CD4-positive, alpha-beta T cell (primary cell): ENCODE measurements at regions not wholly inside any gene's neighbourhood (a gene's known extent, or its start where the extent isn't known, plus 50 kb on each side); places are given as distances from the start of the nearest gene placed in this dataset.

ENCODE experiments used
- ATAC-seq: fragments of 200-7000 bp; cut with Tn5 transposase; one replicate; pipeline ENCODE4 v1.10.0; 2022; ENCODE audit warnings: mild to moderate bottlenecking; ENCODE audit not compliant: poor library complexity
- CTCF ChIA-PET: fragments of 350-600 bp; sonication (Branson Sonifier 250); formaldehyde crosslinking; loops from one replicate; lab custom pipeline; 2021; ENCODE audit warnings: antibody characterized with exemption, inconsistent platforms; lab: Charles Lee
- POLR2A ChIA-PET: fragments of 350-600 bp; sonication (Branson Sonifier 250); formaldehyde crosslinking; loops from one replicate; lab custom pipeline; 2021; ENCODE audit warnings: antibody characterized with exemption, inconsistent platforms; lab: Charles Lee
- DNase-seq, 14 experiments: peaks; one replicate each; pipeline ENCODE4 v3.0.0-alpha.2; 2013 to 2020; ENCODE audit warnings: mixed read lengths in 2 of 14
- H3K27ac ChIP-seq, 2 donors: one replicate each; pipeline versions ENCODE4 v1.5.1 to v1.7.0; 2013; ENCODE audit warnings: low read length in 2 of 2, low read depth in 1 of 2, mild to moderate bottlenecking in 1 of 2
- H3K27me3 ChIP-seq, 2 experiments: 1 replicate in 1 of 2; 2 replicates in 1 of 2; pipeline versions ENCODE4 v1.6.1 to v1.7.0; 2013; ENCODE audit warnings: low read length in 2 of 2, control low read depth in 1 of 2, mild to moderate bottlenecking in 1 of 2, moderate library complexity in 1 of 2; ENCODE audit not compliant: insufficient read depth in 2 of 2, control insufficient read depth in 1 of 2
- H3K36me3 ChIP-seq: one replicate; pipeline ENCODE4 v1.6.1; 2013; ENCODE audit warnings: low read length, control low read depth; ENCODE audit not compliant: insufficient read depth
- H3K4me1 ChIP-seq: one replicate; pipeline ENCODE4 v1.6.1; 2013; ENCODE audit warnings: low read length, control low read depth; ENCODE audit not compliant: insufficient read depth
- H3K4me3 ChIP-seq: one replicate; pipeline ENCODE4 v1.5.1; 2013; ENCODE audit warnings: mild to moderate bottlenecking, low read length, moderate library complexity
- H3K9me3 ChIP-seq, 2 experiments: 1 replicate in 1 of 2; 2 replicates in 1 of 2; pipeline versions ENCODE4 v1.6.1 to v1.7.0; 2013; ENCODE audit warnings: low read length in 2 of 2, mild to moderate bottlenecking in 2 of 2, control low read depth in 1 of 2, moderate library complexity in 1 of 2; ENCODE audit not compliant: control insufficient read depth in 1 of 2, insufficient read depth in 1 of 2
- H3K27ac Mint-ChIP-seq: one replicate; pipeline ENCODE4 v1.8.0; 2020; ENCODE audit warnings: mixed read lengths
- H3K27me3 Mint-ChIP-seq: one replicate; pipeline ENCODE4 v1.8.0; 2021; ENCODE audit warnings: mixed read lengths
- H3K36me3 Mint-ChIP-seq: one replicate; pipeline ENCODE4 v1.8.0; 2021; ENCODE audit warnings: low read depth, mixed read lengths
- H3K4me1 Mint-ChIP-seq: one replicate; pipeline ENCODE4 v1.8.0; 2021; ENCODE audit warnings: low read depth, mixed read lengths
- H3K4me3 Mint-ChIP-seq: one replicate; pipeline ENCODE4 v1.8.0; 2020; ENCODE audit warnings: mild to moderate bottlenecking, mixed read lengths
- H3K9me3 Mint-ChIP-seq: one replicate; pipeline ENCODE4 v1.8.0; 2020; ENCODE audit warnings: mixed read lengths
- intact Hi-C, 2 experiments: fragments of 100-400 bp; cut with DNase I in 1 of 2; cut with micrococcal nuclease in 1 of 2; formaldehyde crosslinking; loops; one replicate each; pipeline versions ENCODE4 v1.15.1 to v1.9.0; 2023 to 2025; cut with DNase I, micrococcal nuclease
- TF ChIP-seq, protein P1 (sequence below): fragments of 200-600 bp; IDR thresholded peaks from one replicate; pipeline ENCODE4 v1.8.0; 2022; ENCODE audit warnings: antibody characterized with exemption, mild to moderate bottlenecking

DNA sequence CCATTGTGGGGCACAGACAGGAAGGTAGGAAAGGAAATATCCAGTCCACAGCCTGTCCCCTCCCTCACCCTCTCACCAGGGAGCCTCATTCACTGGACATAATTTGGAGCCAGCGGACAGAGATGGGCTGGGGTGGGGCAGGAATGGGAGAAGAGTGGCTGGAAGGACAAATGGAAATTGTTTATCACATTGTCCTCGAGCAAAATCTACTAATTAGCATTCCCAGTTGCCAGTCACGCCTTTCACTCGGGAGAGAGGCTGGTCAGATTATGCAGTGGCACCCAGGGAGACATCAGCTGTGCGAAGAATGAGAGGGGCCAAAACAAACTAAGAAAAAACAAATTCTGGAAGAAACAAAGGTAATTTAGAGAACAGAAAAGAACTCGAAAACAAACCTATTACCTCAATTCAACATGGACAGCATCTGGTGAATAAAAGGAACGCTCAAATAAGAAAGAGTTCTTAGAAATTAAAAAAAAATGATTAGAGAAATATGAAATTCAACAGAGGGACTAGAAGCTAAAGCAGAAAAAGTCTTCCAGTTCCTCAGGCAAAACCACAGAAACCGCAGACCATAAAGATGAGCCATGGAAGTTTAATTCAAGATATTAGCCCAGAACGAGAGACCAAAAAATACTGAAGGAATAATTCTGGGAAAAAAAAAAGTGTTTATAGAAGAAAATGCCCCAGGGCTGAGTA is 108.5 kb upstream of the RALGAPA2 start:
- CTCF ChIA-PET: no interaction called here

DNA sequence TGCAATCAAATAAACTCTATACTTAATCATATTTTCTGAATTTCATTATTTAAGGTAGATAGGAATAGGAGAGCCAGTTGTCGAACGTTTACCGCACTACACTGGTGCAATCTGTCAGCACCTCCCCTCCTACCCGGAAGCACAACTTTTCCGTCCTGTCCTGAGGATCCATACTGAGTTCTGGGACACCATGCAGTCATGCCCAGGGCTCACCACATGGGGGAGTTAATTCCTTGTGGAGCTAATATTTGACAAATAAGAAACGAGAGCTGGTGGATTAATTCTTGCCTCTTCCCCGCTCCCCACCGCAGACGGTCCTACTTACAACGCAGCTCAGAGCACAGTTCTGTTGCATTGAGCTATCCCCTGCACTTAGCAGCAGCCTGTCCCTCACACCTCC is 107.7 kb upstream of the RALGAPA2 start:
- ChIA-PET CTCF (no interaction called here), POLR2A (no interaction called here)
- no peak overlapping the region for H3K4me3 ChIP-seq
- ATAC-seq (no peak), DNase-seq (no peak)
- Mint-ChIP-seq H3K9me3 (no peaks in the 10 kb centered on the region), H3K4me3 (no peak overlapping the region), H3K27ac (no peak overlapping the region), H3K27me3 (peaks cover 30% of the 10 kb centered on the region), H3K4me1 (no peaks in the 10 kb centered on the region), H3K36me3 (no peaks in the 10 kb centered on the region)
- peaks cover 4% of the 10 kb centered on the region for H3K4me1 ChIP-seq
- no peaks in the 10 kb centered on the region for H3K36me3 ChIP-seq
- peaks cover 0 to under 1% of the 10 kb centered on the region in 2 experiments for H3K27me3 ChIP-seq
- TF ChIP-seq, protein P1, sequence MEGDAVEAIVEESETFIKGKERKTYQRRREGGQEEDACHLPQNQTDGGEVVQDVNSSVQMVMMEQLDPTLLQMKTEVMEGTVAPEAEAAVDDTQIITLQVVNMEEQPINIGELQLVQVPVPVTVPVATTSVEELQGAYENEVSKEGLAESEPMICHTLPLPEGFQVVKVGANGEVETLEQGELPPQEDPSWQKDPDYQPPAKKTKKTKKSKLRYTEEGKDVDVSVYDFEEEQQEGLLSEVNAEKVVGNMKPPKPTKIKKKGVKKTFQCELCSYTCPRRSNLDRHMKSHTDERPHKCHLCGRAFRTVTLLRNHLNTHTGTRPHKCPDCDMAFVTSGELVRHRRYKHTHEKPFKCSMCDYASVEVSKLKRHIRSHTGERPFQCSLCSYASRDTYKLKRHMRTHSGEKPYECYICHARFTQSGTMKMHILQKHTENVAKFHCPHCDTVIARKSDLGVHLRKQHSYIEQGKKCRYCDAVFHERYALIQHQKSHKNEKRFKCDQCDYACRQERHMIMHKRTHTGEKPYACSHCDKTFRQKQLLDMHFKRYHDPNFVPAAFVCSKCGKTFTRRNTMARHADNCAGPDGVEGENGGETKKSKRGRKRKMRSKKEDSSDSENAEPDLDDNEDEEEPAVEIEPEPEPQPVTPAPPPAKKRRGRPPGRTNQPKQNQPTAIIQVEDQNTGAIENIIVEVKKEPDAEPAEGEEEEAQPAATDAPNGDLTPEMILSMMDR: no peak
- no peaks in the 10 kb centered on the region for H3K9me3 ChIP-seq
- intact Hi-C loops: no loop called here
- H3K27ac ChIP-seq: no peak overlapping the region

More for the DNA sequence above, 108.5 kb upstream of the RALGAPA2 start:
- Histone ChIP-seq H3K27me3 (peaks cover 0 to 2% of the 10 kb centered on the region in 2 experiments), H3K27ac (no peak overlapping the region), H3K9me3 (no peaks in the 10 kb centered on the region), H3K4me3 (no peak overlapping the region), H3K36me3 (no peaks in the 10 kb centered on the region), H3K4me1 (peaks cover 4% of the 10 kb centered on the region)
- peak in 1 of 14 experiments; percentile 11 for DNase-seq
- Mint-ChIP-seq H3K4me3 (no peak overlapping the region), H3K27ac (no peak overlapping the region), H3K9me3 (no peaks in the 10 kb centered on the region), H3K27me3 (peaks cover 31% of the 10 kb centered on the region), H3K4me1 (no peaks in the 10 kb centered on the region), H3K36me3 (no peaks in the 10 kb centered on the region)
- TF ChIP-seq, protein P1: no peak
- intact Hi-C loops: no loop called here
- no peak for ATAC-seq
- POLR2A ChIA-PET: no interaction called here

DNA sequence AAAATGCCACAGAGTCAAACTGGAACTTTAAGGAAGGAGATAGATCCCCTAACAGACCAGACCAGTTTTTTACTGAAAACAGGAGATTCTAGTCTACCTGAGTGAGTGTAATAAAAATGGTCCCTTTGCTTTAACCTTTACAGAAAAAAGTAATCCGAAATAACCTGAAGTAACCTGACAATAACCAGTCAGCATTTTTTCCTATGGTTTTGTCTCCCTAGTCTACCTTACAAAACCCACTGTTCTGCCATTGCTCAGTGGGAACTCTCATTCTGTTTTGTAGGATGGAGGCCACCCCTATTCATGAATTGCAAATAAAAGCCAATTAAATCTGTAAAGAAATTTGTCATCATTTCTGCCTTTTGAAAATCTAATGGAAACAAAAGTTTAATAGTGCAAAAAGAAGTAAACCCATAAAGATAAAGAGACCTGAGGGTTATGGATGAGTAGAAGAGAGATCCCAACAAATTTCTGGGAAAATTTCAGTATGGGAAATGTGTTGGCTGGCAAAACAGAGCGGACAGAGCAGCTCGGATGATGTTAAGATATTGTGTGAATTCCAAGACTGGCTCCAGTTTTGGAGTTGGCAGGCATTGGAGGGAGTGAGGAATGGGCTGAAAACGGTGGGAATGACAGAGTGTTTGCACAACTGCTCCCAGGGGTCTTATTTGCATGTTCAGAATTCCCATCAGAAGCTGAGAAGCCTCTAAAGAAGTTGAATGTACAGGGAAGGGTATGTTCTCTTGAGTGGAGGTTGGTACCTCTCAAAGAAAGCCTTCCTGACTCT is 104.7 kb upstream of the RALGAPA2 start:
- H3K4me1 Mint-ChIP-seq: no peaks in the 10 kb centered on the region
- Histone ChIP-seq H3K36me3 (no peaks in the 10 kb centered on the region), H3K4me3 (no peak overlapping the region), H3K9me3 (no peaks in the 10 kb centered on the region), H3K27ac (no peak overlapping the region), H3K27me3 (no peaks in the 10 kb centered on the region), H3K4me1 (no peaks in the 10 kb centered on the region)
- H3K9me3 Mint-ChIP-seq: no peaks in the 10 kb centered on the region
- intact Hi-C loops: no loop called here
- TF ChIP-seq, protein P1: no peak
- DNase-seq (no peak), ATAC-seq (no peak)
- no peak overlapping the region for H3K27ac Mint-ChIP-seq
- POLR2A ChIA-PET: no interaction called here
- H3K27me3 Mint-ChIP-seq: peaks cover 16% of the 10 kb centered on the region
- no peak overlapping the region for H3K4me3 Mint-ChIP-seq
- CTCF ChIA-PET: no interaction called here
- H3K36me3 Mint-ChIP-seq: no peaks in the 10 kb centered on the region
